ENCODE measurements at regions not wholly inside any gene's neighbourhood (a gene's known extent, or its start where the extent isn't known, plus 50 kb on each side); places are given as distances from the start of the nearest gene placed in this dataset.
"Not testable (repeated sequence)": the region's sequence is repeated elsewhere in the genome, so short reads cannot be mapped to it uniquely, and the experiment has no call there.

DNA sequence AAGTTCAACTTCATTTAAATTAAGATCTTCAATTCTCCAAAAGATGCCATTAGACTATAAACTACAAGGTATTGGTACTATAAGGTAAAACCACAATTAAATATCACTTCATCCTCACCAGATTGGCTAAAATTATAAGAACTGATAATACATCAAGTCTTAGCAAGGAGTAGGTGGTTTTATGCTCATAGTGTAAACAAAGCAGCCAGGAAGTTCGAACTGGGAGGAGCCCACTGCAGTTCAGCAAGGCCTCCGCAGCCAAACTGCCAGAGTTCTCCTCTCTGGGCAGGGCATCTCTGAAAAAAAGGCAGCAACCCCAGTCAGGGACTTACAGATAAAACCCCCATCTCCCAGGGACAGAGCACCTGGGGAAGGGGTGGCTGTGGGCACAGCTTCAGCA is 91.6 kb upstream of the SETMAR start:
- TF ChIP-seq CTCF (conservative IDR thresholded peaks at IDR 0.05) = no peak
- H3K27ac ChIP-seq = no peak overlapping the region

DNA sequence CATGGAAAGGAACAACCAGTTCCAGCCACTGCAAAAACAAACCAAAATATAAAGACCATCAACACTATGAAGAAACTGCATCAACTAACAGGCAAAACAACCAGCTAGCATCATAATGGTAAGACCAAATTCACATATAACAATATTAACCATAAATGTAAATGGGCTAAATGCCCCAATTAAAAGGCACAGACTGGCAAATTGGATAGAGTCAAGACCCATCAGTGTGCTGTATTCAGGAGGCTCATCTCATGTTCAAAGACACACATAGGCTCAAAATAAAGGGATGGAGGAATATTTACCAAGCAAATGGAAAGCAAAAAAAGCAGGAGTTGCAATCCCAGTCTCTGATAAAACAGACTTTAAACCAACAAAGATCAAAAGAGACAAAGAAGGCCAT is 89.7 kb upstream of the SETMAR start:
- H3K27ac ChIP-seq = not testable (repeated sequence)

DNA sequence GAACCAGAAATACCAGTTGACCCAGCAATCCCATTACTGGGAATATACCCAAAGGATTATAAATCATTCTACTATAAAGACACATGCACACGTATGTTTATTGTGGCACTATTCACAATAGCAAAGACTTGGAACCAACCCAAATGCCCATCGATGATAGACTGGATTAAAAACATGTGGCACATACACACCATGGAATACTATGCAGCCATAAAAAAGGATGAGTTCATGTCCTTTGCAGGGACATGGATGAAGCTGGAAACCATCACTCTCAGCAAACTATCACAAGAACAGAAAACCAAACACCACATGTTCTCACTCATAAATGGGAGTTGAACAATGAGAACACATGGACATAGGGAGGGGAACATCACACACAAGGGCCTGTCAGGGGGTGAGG is 86.2 kb upstream of the SETMAR start:
- not testable (repeated sequence) for H3K27ac ChIP-seq

- TF ChIP-seq CTCF (conservative IDR thresholded peaks at IDR 0.05) = no peak
- peak overlapping the region; percentile 90 for H3K27ac ChIP-seq
These were observed 84.5 kb upstream of the SETMAR start for GRCh38 chr3:4218456-4219226.

DNA sequence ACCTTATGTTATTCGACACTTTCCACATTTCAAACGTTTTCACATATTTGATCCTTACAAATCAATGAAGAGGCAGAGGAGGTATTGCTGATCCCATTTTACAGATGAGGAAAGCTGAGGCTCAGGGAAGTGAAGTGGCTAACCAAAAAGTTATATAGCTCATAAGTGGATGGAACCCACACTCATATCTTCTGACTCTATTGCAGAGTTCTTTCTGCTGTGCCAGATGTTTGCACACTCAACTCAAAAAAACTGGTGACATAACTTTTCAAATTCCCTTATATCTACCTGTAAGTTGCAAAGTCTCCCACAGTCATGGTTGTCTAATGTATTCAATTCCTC is 84.0 kb upstream of the SETMAR start:
- TF ChIP-seq CTCF (conservative IDR thresholded peaks at IDR 0.05) = no peak
- peak overlapping the region; percentile 90 for H3K27ac ChIP-seq

DNA sequence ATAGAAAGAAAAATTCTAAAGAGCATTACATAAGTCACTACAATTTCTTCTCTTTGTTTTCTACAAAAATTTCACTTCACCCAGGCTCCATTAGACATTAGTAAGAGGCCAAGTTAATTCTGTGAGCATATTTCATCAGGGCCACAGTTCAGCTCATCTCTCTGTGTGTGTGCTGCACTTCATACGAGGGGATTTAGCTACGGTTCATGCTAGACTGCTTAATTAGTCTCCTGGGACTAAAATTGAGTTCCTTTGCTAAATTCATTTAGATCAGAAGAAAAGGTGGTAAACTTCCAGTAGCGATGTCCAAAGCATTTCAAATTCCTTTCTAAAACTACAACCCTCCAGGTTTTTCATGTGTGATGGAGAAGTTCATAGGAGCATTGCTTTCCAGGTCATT is 83.1 kb upstream of the SETMAR start:
- TF ChIP-seq CTCF (conservative IDR thresholded peaks at IDR 0.05) = no peak
- peak overlapping the region; percentile 90 for H3K27ac ChIP-seq

GRCh38 chr3:4222574-4223175 is 80.5 kb upstream of the SETMAR start:
- no peak for TF ChIP-seq CTCF (conservative IDR thresholded peaks at IDR 0.05)
- H3K27ac ChIP-seq = no peak overlapping the region

GRCh38 chr3:4223777-4224176 is 79.4 kb upstream of the SETMAR start:
- no peak overlapping the region for H3K27ac ChIP-seq
- no peak for TF ChIP-seq CTCF (conservative IDR thresholded peaks at IDR 0.05)
